HG02623 (cell line): ENCODE measurements at regions not wholly inside any gene's neighbourhood (a gene's known extent, or its start where the extent isn't known, plus 50 kb on each side); places are given as distances from the start of the nearest gene placed in this dataset.

Experiments used
- ATAC-seq: cut with Tn5 transposase; IDR thresholded peaks from one replicate; pipeline ENCODE4 v1.9.1; 2021; ENCODE audit warnings: moderate library complexity; ENCODE audit not compliant: unreplicated experiment

GRCh38 chr18:55819448-55819847 lies 231.5 kb upstream of the TCF4 start:
- ATAC-seq: no peak

GRCh38 chr18:55818284-55818683 lies 230.3 kb upstream of the TCF4 start:
- no peak for ATAC-seq

- no peak for ATAC-seq
Measured at GRCh38 chr18:55811925-55812324, 223.9 kb upstream of the TCF4 start.

GRCh38 chr18:55805666-55806065 lies 217.7 kb upstream of the TCF4 start:
- no peak for ATAC-seq

GRCh38 chr18:55795101-55795669 lies 207.2 kb upstream of the TCF4 start:
- ATAC-seq: no peak

- ATAC-seq: no peak
Measured at GRCh38 chr18:55794288-55795052, 206.5 kb upstream of the TCF4 start.

GRCh38 chr18:55790296-55790695 lies 202.3 kb upstream of the TCF4 start:
- ATAC-seq: no peak

GRCh38 chr18:55787536-55788073 lies 199.6 kb upstream of the TCF4 start:
- ATAC-seq: no peak

- ATAC-seq: no peak
Measured at GRCh38 chr18:55786651-55787272, 198.8 kb upstream of the TCF4 start.

- ATAC-seq: no peak
Measured at GRCh38 chr18:55783921-55784320, 195.9 kb upstream of the TCF4 start.

GRCh38 chr18:55781481-55781957 lies 193.5 kb upstream of the TCF4 start:
- ATAC-seq: no peak

- ATAC-seq: no peak
Measured at GRCh38 chr18:55780586-55781071, 192.6 kb upstream of the TCF4 start.

GRCh38 chr18:55779691-55780585 lies 191.9 kb upstream of the TCF4 start:
- ATAC-seq: no peak

- no peak for ATAC-seq
Measured at GRCh38 chr18:55778788-55779690, 191.0 kb upstream of the TCF4 start.

- no peak for ATAC-seq
Measured at GRCh38 chr18:55777666-55778304, 189.8 kb upstream of the TCF4 start.

GRCh38 chr18:55775972-55776371 lies 188.0 kb upstream of the TCF4 start:
- ATAC-seq: no peak

GRCh38 chr18:55774505-55774904 lies 186.5 kb upstream of the TCF4 start:
- no peak for ATAC-seq

GRCh38 chr18:55768255-55768654 lies 180.3 kb upstream of the TCF4 start:
- no peak for ATAC-seq

GRCh38 chr18:55764386-55764785 lies 176.4 kb upstream of the TCF4 start:
- no peak for ATAC-seq
